ENCODE measurements at regions not wholly inside any gene's neighbourhood (a gene's known extent, or its start where the extent isn't known, plus 50 kb on each side); places are given as distances from the start of the nearest gene placed in this dataset.

DNA sequence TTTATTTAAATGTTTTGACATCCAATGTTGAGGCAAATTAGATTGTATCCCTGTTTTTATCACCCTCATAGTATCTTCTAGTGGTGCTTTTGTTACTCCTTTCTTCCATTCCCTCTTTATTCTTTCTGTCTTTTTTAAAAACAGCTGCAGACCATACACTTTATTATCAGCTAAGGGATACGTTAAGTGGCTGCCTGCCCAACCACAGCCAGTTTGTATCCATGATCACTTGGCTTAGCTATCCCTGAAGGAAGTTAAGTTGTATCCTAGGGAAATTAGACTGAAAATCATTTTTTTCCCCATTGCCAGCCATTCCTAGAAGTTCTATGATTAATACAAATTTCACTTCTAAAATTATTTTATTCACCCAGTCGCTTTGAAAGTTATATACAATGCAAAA, 1032.7 kb downstream of the NR2F1-AS1 start:
- TF ChIP-seq, protein P1, sequence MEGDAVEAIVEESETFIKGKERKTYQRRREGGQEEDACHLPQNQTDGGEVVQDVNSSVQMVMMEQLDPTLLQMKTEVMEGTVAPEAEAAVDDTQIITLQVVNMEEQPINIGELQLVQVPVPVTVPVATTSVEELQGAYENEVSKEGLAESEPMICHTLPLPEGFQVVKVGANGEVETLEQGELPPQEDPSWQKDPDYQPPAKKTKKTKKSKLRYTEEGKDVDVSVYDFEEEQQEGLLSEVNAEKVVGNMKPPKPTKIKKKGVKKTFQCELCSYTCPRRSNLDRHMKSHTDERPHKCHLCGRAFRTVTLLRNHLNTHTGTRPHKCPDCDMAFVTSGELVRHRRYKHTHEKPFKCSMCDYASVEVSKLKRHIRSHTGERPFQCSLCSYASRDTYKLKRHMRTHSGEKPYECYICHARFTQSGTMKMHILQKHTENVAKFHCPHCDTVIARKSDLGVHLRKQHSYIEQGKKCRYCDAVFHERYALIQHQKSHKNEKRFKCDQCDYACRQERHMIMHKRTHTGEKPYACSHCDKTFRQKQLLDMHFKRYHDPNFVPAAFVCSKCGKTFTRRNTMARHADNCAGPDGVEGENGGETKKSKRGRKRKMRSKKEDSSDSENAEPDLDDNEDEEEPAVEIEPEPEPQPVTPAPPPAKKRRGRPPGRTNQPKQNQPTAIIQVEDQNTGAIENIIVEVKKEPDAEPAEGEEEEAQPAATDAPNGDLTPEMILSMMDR (IDR thresholded peaks at IDR 0.05; ENCODE audit: extremely low read depth in 1 of 2, insufficient read depth in 1 of 2, low read depth in 1 of 2, low read length in 2 of 2) = no peak
- TF ChIP-seq EZH2 (IDR thresholded peaks at IDR 0.05; ENCODE audit: borderline replicate concordance, low read depth, low read length, severe bottlenecking) = no peak
- no peak for TF ChIP-seq FOS (IDR thresholded peaks at IDR 0.05; ENCODE audit: borderline replicate concordance, insufficient read depth, low read length)
- TF ChIP-seq POLR2A (IDR thresholded peaks at IDR 0.05; ENCODE audit: low read depth, low read length) = no peak
- TF ChIP-seq POLR2AphosphoS5 (IDR thresholded peaks at IDR 0.05; ENCODE audit: insufficient read depth, low read depth, low read length) = no peak

Measured in endothelial cell of umbilical vein (primary cell).